Heart right ventricle (tissue), 16 donors: ENCODE measurements at regions not wholly inside any gene's neighbourhood (a gene's known extent, or its start where the extent isn't known, plus 50 kb on each side); places are given as distances from the start of the nearest gene placed in this dataset.

ENCODE experiments used
- ATAC-seq, 8 donors: fragments of 200-7000 bp; cut with Tn5 transposase; one replicate each; pipeline ENCODE4 v1.9.1; 2020; ENCODE audit warnings: mild to moderate bottlenecking in 8 of 8, moderate library complexity in 8 of 8, moderate number of reproducible peaks in 1 of 8
- DNase-seq, 2 donors: peaks; one replicate each; pipeline ENCODE4 v3.0.0-alpha.2; 2020
- H3K27ac ChIP-seq, 10 donors: fragments of 200-600 bp; sonication (generic) in 2 of 10; one replicate each; pipeline versions ENCODE4 v1.5.0 to v1.8.0; 2020 to 2022; ENCODE audit warnings: mild to moderate bottlenecking in 3 of 10
- H3K27me3 ChIP-seq, 7 donors: fragments of 200-600 bp; one replicate each; pipeline ENCODE4 v1.8.0; 2021 to 2022; ENCODE audit warnings: mild to moderate bottlenecking in 2 of 7
- H3K36me3 ChIP-seq, 9 donors: fragments of 200-600 bp; sonication (generic) in 1 of 9; one replicate each; pipeline versions ENCODE4 v1.5.0 to v1.8.0; 2020 to 2022; ENCODE audit warnings: mild to moderate bottlenecking in 2 of 9
- H3K4me1 ChIP-seq, 9 donors: fragments of 200-600 bp; sonication (generic) in 1 of 9; one replicate each; pipeline versions ENCODE4 v1.5.0 to v1.8.0; 2020 to 2022; ENCODE audit warnings: mild to moderate bottlenecking in 4 of 9
- H3K4me3 ChIP-seq, 10 donors: fragments of 200-600 bp; sonication (generic) in 2 of 10; one replicate each; pipeline versions ENCODE4 v1.5.0 to v1.8.0; 2020 to 2022; ENCODE audit warnings: mild to moderate bottlenecking in 7 of 10, moderate library complexity in 2 of 10
- H3K9me3 ChIP-seq, 11 donors: fragments of 200-600 bp in 10 of 11; sonication (generic) in 2 of 11; one replicate each; pipeline versions ENCODE4 v1.5.0 to v1.8.0; 2013 to 2022; ENCODE audit warnings: mild to moderate bottlenecking in 2 of 11, control low read depth in 1 of 11, moderate library complexity in 1 of 11
- WGBS, 2 donors: extraction: QIAGEN DNeasy Blood & Tissue Kit; methylation state at CpG; one replicate each; pipeline ENCODE4 v1.1.7; 2013; ENCODE audit warnings: inconsistent platforms in 1 of 2; 5-methylcytosine and 5-hydroxymethylcytosine counted together
- intact Hi-C, 10 donors: fragments of 100-400 bp; cut with DNase I; formaldehyde crosslinking; loops; one replicate each; pipeline versions ENCODE4 v1.11.1 to v1.14.2; 2022
- TF ChIP-seq, protein P1 (sequence below), 9 donors: fragments of 200-600 bp; sonication (generic) in 2 of 9; IDR thresholded peaks; one replicate each; pipeline versions ENCODE4 v1.5.0 to v1.8.0; 2021 to 2022; ENCODE audit warnings: antibody characterized with exemption in 9 of 9, mild to moderate bottlenecking in 5 of 9, moderate library complexity in 1 of 9
- donor health status: Arrhythmogenic right ventricular cardiomyopathy.
- donor health status: ischemic (EF 13 %, LVEDD 7.1; RV severe dilation, severe dysfunction).
- donor health status: healthy with polysubstance abuse.
- donor health status: DM: no; HTN: yes; CAD: no.
- donor health status: DM: no; HTN: no; CAD: no.
- donor health status: ischemic (EF 25% LVEDD 6.9; RV normal size, moderate dysfunction).
- donor health status: ischemic (EF 25% LVEDD 5.7; RV mildly dilated, moderate dysfunction).
- donor health status: healthy.
- donor health status: DM: yes; HTN: yes; CAD: no.
- donor health status: Ischemic cardiomyopathy.
- donor health status: ischemic (EF 35%, LVEDD 5.7; RV mildly dilated, moderate dysfunction).
- donor health status: nonischemic (EF 11% LVEDD 7.7; RV severe dilation, severe dysfunction).
- donor health status: DM: yes; HTN: yes; CAD: no.
- donor health status: PGD.
- donor health status: ischemic (EF 29% LVEDD 5.4; RV normal size, mild dysfunction).
- donor health status: nonischemic (EF 23%, LVEDD 6.1; RV moderate dilation, normal function).

- H3K27ac ChIP-seq = no peak overlapping the region
- no peak overlapping the region for H3K4me3 ChIP-seq
- DNase-seq (no peak), ATAC-seq (no peak)
- no peaks in the 10 kb centered on the region for H3K4me1 ChIP-seq
- H3K36me3 ChIP-seq = no peaks in the 10 kb centered on the region
- 91 to 92% methylated on average over 9 of the region's 9 CpGs for WGBS, 2 donors
- H3K9me3 ChIP-seq = no peaks in the 10 kb centered on the region
- no peaks in the 10 kb centered on the region for H3K27me3 ChIP-seq
- intact Hi-C loops = no loop called here
- TF ChIP-seq, protein P1, sequence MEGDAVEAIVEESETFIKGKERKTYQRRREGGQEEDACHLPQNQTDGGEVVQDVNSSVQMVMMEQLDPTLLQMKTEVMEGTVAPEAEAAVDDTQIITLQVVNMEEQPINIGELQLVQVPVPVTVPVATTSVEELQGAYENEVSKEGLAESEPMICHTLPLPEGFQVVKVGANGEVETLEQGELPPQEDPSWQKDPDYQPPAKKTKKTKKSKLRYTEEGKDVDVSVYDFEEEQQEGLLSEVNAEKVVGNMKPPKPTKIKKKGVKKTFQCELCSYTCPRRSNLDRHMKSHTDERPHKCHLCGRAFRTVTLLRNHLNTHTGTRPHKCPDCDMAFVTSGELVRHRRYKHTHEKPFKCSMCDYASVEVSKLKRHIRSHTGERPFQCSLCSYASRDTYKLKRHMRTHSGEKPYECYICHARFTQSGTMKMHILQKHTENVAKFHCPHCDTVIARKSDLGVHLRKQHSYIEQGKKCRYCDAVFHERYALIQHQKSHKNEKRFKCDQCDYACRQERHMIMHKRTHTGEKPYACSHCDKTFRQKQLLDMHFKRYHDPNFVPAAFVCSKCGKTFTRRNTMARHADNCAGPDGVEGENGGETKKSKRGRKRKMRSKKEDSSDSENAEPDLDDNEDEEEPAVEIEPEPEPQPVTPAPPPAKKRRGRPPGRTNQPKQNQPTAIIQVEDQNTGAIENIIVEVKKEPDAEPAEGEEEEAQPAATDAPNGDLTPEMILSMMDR (IDR thresholded peaks at IDR 0.05) = no peak
These were observed 781.8 kb downstream of the DNAJB9 start for GRCh38 chr7:109351493-109351892.

DNA sequence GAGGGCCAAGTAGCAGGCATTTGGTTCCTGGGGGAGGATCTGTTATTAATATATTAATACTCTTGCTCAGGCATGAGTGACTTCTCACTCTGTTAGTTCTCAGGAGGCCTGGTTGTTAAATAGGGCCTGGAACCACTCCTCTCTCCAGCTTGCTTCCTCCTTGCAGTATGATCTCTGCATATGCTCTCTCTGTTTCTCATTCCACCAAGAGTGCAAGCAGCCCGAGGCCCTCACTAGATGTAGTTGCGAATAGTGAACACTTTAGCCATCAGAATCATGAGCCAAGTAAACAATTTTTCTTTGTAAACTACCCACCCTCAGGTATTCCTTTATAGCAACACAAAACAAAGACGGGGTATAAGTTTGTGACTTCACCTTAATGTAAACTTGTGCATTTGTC lies 784.3 kb downstream of the DNAJB9 start:
- 69 to 71% methylated on average over 3 of the region's 3 CpGs for WGBS, 2 donors

DNA sequence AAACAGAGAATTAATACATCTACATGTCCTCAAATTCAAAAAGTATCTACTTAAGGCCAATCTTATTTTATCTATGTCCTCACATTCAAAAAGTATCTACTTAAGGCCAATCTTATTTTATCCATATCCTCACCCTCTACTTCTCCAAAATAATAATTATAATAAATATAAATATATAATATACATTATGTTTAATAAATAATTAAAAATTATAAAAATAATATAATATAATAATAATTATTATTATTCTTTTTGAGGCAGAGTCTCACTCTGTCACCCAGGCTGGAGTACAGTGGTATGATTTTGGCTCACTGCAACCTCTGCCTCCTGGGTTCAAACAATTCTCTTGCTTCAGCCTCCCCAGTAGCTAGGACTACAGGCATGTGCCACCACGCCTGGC lies 784.9 kb downstream of the DNAJB9 start:
- TF ChIP-seq, protein P1 (IDR thresholded peaks at IDR 0.05) = no peak
- no peaks in the 10 kb centered on the region for H3K4me1 ChIP-seq
- no peaks in the 10 kb centered on the region for H3K9me3 ChIP-seq
- no peak for DNase-seq
- no peak overlapping the region for H3K27ac ChIP-seq
- WGBS, 2 donors = 84 to 88% methylated on average over 1 of the region's 1 CpG
- intact Hi-C loops = no loop called here
- no peaks in the 10 kb centered on the region for H3K36me3 ChIP-seq
- ATAC-seq = no peak
- no peak overlapping the region for H3K4me3 ChIP-seq
- no peaks in the 10 kb centered on the region for H3K27me3 ChIP-seq

More for the DNA sequence above, 784.3 kb downstream of the DNAJB9 start:
- Histone ChIP-seq H3K27ac (no peak overlapping the region), H3K9me3 (no peaks in the 10 kb centered on the region), H3K27me3 (no peaks in the 10 kb centered on the region), H3K4me1 (no peaks in the 10 kb centered on the region), H3K36me3 (no peaks in the 10 kb centered on the region), H3K4me3 (no peak overlapping the region)
- ATAC-seq (no peak), DNase-seq (no peak)
- TF ChIP-seq, protein P1 (IDR thresholded peaks at IDR 0.05) = no peak
- intact Hi-C loops = no loop called here

DNA sequence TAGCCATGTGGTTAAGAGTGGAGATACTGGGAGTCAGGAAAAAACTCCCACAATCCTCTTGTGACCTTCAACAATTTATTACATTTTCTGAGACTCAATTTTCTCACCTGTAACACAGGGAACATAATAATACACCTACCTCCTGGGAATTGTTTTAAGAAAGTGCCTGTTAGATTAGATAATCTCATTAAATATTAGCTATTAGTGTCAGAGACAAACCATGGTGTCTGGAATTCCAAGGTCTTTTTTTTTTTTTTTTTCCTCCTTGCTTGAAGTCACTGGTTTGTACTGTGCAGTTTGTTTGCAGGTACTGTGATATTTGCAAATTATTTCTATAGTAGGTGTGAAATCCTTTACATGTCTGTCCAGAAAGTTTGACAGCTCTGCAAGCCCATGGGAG lies 806.1 kb downstream of the DNAJB9 start:
- intact Hi-C loops = no loop called here
- H3K4me1 ChIP-seq = no peaks in the 10 kb centered on the region
- no peak for ATAC-seq
- DNase-seq = no peak
- no peaks in the 10 kb centered on the region for H3K36me3 ChIP-seq
- TF ChIP-seq, protein P1 (IDR thresholded peaks at IDR 0.05) = no peak
- H3K4me3 ChIP-seq = no peak overlapping the region
- H3K27ac ChIP-seq = no peak overlapping the region
- no peaks in the 10 kb centered on the region for H3K9me3 ChIP-seq
- no peaks in the 10 kb centered on the region for H3K27me3 ChIP-seq

- H3K36me3 ChIP-seq = no peaks in the 10 kb centered on the region
- H3K9me3 ChIP-seq = no peaks in the 10 kb centered on the region
- ATAC-seq (no peak), DNase-seq (no peak)
- intact Hi-C loops = no loop called here
- H3K4me1 ChIP-seq = no peaks in the 10 kb centered on the region
- H3K4me3 ChIP-seq = no peak overlapping the region
- TF ChIP-seq, protein P1 (IDR thresholded peaks at IDR 0.05) = no peak
- H3K27ac ChIP-seq = no peak overlapping the region
- H3K27me3 ChIP-seq = no peaks in the 10 kb centered on the region
These were observed 806.9 kb downstream of the DNAJB9 start for GRCh38 chr7:109376576-109376975.
